Loucy (cell line): ENCODE measurements at regions not wholly inside any gene's neighbourhood (a gene's known extent, or its start where the extent isn't known, plus 50 kb on each side); places are given as distances from the start of the nearest gene placed in this dataset.

Source experiments
- CTCF ChIP-seq: fragments of 200-600 bp; sonication (generic); conservative IDR thresholded peaks from 2 replicates; pipeline ENCODE4 v1.5.1; 2014; ENCODE audit warnings: mild to moderate bottlenecking, antibody characterized with exemption, low read length
- EZH2phosphoT487 ChIP-seq: fragments of 200-600 bp; IDR thresholded peaks from 2 replicates; pipeline ENCODE4 v1.6.1; 2018; ENCODE audit warnings: antibody characterized with exemption, mild to moderate bottlenecking, moderate library complexity, borderline replicate concordance

- TF ChIP-seq CTCF (no peak), EZH2phosphoT487 (no peak)
These were observed 58.2 kb downstream of the GADD45G start for GRCh38 chr9:89662718-89663613.
